HG03103 (cell line): ENCODE measurements at regions not wholly inside any gene's neighbourhood (a gene's known extent, or its start where the extent isn't known, plus 50 kb on each side); places are given as distances from the start of the nearest gene placed in this dataset.

ENCODE experiments used
- ATAC-seq: cut with Tn5 transposase; IDR thresholded peaks from one replicate; pipeline ENCODE4 v1.9.1; 2021; ENCODE audit warnings: low read depth; ENCODE audit not compliant: unreplicated experiment

DNA sequence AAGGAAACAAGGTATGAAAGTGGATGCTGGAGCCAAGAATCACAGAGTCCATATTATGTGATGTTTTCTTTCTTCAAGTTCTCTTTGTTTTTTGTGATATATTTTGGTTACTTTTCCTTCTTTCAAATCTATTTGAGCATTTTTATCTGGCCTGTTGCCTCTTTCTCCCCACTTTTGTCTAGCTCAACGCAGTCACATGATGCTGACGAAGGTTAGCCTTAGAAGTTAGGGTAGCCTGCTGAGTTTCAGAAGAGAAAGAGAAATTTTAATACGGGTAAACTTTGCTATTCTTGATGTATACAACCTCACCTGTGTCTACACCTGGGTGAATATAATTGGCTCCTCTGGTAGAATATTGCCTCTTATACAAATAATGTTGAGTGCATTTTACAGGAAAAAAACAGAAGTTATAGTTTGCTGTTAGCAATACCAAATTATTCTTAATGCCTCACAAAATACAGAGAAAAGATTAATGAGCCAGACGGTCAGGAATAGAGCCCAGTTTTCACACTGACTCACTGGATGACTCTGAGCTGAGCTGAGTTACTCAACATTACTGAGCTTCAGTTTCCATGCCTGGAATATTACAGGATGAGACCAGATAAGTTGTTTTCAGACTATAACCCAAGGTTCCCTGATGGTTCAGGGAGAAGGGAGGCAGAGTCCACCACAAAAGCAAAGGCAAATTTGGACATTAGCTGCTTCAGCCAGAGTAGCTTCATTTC, 161.6 kb upstream of the BDNF start:
- no peak for ATAC-seq

DNA sequence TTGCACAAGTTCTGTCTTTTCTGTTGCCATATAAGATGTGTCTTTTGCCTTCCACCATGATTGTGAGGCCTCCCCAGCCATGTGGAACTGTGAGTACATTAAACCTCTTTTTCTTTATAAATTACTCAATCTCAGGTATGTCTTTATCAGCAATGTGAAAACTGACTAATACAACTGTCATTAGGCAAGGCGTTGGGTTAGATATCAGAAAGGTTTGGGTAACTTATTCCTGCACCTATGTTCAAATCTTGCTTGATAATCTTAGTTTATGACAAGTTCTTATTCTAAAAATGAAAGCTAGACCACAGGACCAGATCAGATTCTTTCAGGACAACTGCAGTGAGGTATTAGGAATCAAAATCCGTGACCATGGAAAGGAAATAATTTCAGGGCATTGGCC, 160.6 kb upstream of the BDNF start:
- ATAC-seq, result no peak

DNA sequence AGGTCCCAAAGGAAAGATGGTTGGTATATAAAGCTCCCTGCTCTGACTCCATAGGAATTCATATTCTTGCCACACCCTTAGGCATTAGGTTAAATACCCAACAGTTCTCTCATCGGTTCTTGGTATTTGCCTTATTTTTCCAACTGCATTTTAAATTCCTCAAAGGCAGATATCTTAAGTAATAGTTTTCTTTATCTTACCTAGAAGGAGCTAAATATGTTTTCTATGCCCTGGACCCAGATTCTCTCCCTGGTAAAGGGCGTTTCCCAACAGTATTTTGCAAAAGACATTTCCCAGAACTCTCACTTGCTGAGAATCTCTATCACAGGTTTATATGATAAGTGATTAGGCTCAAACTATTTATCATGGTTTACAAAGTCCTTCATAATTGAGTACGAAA, 158.6 kb upstream of the BDNF start:
- no peak for ATAC-seq

DNA sequence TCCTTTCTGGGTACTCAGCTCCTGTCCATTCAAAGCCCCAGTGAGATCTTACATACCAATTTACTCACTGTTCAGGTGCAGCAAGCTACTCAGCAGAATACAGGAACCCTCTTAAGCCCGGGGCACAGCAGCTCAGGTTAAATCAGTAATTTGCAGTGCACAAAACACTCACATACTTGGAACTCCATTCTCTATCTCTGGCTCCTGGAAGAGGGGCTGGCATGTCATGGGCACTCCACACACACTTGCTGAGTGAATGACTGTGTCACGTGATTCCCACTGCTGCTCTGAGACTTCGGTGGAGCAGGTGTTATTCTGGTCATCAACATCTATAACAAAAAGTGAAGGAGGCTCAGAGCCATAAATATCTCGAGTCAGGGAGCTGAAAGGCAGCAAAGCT, 157.3 kb upstream of the BDNF start:
- ATAC-seq, result no peak

DNA sequence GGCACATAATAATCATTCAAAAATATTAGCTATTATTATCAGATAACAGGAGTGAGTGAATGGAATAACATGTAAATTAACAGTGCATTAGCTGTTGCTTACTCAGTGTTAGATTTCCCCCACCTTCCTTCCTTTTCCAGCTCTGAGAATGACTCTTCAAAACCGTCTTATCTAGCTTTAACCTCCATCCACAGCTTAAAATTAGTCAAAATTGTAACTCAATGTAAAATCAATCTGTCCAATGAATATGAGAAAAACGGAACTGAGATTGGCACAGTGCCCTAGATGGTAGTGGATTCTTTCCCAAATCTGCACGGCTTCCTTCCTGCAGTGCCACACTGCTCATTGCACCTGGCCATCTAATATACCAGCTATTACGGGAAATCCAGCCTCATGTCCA, 156.8 kb upstream of the BDNF start:
- no peak for ATAC-seq

DNA sequence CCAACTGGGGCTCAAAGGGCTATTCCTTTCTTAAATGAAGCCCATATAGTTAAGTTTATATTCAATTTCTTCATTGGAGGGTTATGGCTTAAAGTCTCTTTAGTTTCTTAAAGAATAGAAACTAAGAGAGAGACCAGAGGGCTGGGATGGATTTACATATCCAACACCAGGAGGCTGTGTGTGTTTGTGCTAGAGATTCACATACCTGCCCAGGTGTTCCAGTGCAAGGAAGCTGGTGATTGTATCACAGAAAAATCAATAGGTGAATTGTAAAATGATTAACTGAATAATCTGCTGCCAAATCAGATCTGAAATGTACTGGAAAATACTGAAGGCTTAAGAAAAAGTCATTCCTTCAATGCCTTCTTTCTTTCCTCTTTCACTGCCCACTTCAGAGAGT, 148.2 kb upstream of the BDNF start:
- ATAC-seq, result no peak

DNA sequence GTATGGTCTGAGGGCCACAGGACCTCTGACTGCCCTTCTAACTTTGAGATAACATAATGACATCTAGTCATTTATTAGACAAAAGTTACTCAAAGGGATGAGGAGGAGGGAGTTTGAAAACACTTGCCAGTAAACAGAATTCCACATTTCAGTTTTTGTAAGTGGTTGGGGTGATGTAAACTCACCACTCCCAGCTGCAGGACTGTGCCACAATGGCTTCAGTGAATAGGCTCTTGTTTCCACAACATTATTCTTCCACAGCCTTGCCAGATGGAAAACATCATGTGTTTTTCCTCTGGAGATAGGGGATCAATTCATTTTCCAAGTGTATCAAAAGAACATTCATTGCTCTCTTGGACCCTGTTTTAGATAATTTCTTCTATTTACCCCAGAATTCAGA, 147.2 kb upstream of the BDNF start:
- ATAC-seq, result no peak

DNA sequence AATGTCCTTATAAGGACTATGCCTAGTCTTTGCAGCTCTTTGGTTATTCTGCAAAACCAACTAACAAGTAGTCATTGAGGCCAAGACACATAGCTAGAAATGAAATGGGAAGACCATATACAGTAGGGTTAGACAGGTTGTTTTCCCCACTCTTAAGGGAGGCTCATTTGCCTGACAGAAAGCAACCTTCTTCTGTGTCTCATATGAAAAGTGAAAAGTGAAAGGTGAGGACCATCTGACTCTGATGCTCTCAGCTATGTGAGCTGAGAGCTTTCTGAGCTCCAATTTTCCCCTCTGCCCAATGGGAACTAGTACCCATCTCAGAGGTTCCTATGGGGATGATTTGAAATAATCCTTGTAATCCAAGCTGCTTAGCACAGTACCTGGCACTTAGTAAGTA, 142.0 kb upstream of the BDNF start:
- no peak for ATAC-seq

DNA sequence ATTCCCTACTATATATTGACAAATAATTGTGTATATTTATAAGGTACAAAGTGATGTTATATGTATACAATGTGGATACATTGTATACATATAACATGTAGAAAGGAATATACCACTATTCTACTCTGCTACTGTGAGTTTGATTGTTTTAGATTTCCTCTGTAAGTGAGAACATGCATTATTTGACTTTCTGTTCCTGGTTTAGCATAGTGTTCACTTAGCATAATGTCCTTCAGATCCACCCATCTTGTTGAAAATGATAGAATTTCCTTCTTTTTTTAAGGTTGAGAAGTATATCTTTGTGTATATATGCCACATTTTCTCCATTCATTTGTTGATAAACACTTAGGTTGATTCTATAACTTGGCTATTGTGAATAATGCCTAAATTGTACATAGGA, 140.8 kb upstream of the BDNF start:
- no peak for ATAC-seq

DNA sequence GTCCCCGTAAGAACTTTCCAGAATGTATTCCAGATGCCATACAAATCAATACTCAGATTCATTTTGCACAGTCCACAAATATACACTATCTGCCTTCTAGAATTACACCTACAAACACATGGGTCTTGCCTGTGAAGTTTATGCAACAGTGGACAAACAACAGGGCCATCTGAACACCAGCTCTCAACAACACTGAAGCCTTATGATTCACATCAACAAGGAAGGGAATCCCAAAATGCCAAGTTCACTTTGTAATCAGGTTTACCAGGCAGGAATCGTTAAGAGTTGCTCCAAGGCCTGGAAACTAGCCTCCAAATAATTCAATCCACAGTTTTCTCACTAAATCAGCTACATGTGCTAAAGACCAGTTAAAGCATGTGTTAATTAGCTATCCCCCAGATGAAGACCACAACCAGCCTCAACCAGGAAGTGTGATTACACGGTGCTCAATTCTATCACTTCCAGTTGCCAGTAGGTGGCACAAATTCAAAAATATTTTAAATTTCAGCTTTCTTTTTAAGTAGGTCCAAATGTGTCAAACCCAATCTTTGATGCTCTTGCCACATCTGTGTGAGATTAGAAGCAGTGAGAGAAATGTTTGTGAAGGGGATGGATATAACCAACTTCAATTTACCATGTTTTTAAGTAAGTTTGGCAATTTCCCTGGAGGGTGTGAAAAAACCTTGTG, 139.1 kb upstream of the BDNF start:
- ATAC-seq, result no peak

DNA sequence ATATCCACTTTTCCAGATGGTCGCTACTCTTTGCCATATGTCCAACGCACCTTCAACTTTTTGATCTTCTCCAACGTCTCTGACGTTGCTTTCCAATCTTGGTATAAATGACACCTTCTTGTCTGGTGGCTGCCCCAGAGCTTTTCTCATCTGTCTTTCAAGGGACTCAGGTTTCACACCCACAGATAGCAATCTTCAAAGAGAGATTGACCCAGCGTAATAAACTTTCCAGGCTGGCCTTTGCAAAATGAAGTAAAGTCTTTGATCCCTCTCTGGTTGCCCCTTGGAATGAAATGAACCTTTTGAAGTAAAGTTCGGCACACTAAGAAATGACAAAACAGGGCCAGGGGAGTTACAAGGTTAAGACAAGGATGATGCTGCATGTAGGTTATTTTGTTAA, 138.4 kb upstream of the BDNF start:
- no peak for ATAC-seq

DNA sequence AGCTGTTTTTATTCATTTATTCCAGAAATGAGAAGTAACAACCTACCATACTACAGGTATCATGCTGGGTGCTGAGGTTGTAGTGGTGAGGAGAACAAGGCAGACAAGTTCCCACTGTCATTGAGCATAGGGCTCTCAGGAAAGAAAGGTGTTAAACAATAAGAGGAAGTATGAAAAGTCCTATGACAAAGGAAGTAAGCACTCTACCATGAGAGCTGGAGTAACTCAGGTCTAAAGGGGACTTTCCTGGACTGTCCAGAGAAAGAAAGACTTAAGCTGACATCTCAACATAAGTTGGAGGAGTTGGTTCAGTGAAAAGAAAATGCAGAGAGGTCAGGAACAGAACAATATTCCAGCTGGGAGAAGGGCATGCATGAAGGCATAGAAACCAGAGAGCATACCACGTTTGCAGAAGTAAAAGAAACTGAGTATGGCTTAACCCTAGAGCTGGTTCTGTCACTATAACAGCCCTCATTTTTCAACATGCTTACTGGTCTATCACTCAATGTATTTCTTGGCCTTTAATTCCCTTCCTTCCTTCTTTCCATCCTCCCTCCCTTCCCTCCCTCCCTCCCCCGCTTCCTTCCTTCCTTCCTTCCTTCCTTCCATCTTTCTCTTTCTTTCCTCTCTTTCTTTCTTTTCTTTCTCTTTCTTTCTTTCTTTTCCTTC, 137.8 kb upstream of the BDNF start:
- ATAC-seq, result peak; percentile 86

DNA sequence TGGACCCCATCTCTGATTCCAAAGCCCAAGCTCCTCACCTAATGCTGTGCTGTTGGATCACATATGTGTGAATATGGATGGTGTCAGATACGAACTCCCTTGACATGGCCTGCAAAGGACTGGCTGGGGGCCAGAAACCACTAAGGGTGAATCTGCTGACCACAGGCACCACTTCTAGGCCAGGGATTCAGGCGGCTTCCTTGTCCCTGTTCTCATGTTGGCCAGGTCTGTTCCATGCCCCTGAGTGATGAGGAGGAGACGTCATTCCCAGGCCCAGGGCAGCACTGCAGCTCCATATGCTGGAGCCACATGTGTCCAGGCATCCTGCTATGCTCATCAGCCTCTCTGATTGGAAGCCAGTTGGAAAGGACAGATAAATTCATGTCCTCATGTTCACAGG, 130.0 kb upstream of the BDNF start:
- no peak for ATAC-seq

DNA sequence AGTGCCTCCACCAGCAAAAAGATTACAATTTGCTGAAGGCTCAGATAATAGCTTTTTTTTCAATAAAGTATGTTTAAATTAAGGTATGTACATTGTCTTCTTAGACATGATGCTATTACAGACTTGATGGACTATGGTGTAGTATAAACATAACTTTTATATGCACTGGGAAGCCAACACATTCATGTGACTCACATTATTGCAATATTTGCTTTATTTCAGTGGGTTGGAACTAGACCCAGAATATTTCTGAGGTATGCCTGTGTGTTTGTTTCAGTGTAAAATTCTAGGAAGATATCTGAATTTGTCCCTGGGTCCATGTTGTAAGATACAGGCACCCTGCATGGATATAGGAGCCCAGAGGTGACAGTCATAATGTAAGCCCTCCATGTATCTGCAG, 120.0 kb upstream of the BDNF start:
- ATAC-seq, result no peak

DNA sequence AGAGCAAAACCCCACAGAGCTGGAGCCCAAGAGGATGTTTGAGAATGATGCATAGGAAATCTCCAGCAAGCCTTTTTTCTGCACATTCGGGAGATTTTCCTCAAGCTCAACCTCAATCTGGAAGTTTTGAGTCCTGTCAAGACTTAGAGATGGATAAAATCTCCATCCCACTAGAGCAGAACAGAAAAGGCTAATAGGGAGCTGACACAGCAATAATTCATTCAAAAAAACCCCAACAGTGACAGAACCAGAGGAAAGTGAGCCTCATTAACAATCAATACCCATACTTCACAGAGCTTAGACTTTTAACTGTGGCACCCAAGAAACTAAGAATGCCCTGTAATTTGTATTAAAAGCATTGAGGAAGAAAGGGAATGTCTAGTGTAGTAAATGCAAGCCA, 115.9 kb upstream of the BDNF start:
- no peak for ATAC-seq

DNA sequence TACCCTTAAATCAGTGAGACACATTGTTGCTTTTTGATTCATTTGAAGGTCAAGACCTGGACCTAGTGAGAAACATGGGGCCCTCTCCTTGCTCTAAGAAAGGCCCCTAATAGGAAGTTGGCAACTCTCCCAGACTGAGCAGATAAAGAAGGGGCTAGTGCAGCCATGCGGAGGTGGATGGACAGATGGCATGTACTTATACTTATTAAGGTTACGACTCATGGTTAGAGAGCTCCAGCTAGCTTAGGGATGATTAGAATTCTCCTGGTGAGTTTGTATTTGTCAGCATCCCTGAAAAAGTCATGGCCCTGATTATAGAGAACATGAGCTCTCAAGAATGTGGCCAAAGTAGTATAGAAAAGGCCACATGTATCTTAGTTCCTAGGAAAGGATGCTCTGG, 112.1 kb upstream of the BDNF start:
- ATAC-seq, result no peak

DNA sequence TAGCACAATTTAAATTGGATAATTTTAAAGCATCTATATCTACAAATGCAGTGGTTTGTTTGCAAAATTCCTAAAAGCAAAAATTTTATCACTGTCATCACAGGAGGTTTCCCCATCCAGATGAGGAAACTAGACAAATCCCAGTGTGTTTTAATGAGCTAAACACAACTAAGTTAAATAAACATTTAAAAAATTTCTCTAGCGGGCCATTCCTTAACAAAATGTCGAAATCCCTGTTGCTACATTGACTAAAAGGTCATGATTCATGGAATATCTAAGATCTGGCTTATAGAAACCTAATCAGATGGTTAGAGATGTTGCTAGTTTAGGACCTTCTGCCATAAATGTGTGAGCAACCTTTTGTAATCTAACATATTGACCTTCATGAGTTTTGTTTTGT, 107.3 kb upstream of the BDNF start:
- no peak for ATAC-seq

DNA sequence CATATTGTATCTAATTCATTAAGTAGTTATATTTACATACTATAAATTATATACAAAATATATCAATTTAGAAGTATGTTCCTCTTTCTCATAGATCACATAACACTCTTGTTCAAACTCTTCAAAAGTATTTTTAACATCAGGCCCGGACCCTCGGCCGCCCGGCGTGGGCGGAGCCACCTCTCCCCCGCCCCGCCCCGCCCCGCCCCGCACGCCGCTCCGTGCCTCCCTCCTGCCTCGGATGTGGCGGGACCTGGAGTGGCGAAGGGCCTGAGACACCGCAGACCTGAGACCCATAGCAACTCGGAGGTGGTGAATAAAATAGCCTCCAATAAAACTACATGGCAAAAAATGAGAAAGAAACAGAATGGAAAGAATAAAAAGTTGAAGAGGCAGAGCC, 105.9 kb upstream of the BDNF start:
- ATAC-seq, result no peak

DNA sequence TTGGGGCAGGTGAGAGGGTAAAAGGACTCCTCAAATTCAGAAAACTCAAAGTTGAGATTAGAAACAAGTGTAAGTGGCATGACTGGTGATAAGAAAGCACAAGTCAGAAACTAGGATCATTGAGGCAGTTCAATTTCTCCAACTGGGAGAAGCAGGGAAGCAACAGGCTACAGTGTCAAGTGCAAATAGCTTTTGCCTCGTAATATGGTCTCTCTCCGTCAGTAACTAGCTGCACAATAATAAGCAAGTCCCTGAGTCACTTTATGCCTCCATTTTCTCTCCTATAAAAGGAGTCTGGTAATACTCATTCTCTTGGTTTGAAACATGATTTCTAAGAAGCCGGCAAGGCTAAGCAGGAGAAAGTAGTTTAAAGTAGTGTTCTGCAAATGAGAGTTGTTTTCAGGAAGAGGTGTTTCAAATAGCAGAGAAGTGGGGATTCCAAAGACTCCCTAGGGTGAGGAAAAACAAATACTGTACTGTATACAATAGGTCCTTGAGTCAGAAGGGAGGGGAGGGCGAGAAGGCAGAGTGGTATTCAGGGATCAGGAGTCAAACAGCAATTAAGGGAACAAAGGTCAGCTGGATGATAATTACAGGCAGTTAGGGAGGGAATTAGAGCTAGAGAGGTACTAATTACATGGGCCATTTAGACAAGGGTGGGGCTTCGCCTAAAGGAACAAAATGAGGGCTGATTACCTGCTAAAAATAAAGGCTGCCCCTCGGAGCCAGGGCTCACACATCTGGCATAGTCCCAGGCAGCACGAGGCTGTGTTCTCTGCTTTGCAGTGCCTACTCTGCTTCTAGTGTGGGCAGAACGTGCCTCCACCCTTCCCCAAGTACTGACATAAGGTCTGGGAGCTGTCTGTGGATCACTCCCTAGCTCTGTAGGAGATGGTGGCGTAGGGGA, 96.0 kb upstream of the BDNF start:
- no peak for ATAC-seq

DNA sequence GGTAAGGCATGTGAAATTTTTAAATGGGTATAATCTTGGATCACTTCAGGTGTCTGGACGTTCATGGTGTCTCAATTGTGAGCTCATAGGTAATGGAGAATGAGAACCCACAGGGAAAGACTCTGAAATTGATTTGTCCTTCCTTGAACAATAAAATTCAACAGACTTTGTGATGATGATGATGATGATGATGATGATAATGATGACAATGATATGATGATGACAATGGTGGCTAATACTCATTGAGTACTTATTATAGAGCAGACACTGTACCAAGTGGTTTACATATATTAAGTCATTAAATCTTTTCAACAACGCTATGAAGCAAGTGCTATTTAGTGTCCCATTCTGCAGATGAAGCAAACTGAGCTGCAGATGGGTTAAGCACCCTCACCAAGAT, 86.6 kb upstream of the BDNF start:
- no peak for ATAC-seq

DNA sequence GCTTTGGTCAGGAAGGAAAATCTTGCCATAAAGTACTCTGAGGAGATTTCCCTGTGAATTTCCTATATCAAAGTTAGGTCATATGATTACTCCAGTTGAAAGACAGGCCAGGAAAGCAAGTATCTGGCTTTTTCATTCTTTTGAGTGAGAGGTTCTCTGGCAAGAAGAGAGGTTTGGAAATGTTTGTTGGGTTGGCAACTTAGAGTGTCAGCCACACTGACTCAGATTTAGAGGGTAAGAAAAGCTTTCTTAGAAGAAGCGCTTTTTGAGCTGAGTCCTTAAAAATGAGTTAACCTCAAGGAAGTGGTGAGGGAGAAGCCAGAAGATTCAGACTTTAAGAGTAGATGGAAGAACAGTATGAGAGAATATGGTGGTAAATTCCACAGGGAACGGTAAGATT, 86.1 kb upstream of the BDNF start:
- no peak for ATAC-seq
